HG02973 (cell line): ENCODE measurements at regions not wholly inside any gene's neighbourhood (a gene's known extent, or its start where the extent isn't known, plus 50 kb on each side); places are given as distances from the start of the nearest gene placed in this dataset.
"Not testable (repeated sequence)": the region's sequence is repeated elsewhere in the genome, so short reads cannot be mapped to it uniquely, and the experiment has no call there.

Experiments
- ATAC-seq: cut with Tn5 transposase; IDR thresholded peaks from one replicate; pipeline ENCODE4 v1.9.1; 2021; ENCODE audit warnings: moderate library complexity; ENCODE audit not compliant: unreplicated experiment

- ATAC-seq: no peak
Observed at GRCh38 chr11:43177975-43178374, 133.8 kb upstream of the API5 start.

DNA sequence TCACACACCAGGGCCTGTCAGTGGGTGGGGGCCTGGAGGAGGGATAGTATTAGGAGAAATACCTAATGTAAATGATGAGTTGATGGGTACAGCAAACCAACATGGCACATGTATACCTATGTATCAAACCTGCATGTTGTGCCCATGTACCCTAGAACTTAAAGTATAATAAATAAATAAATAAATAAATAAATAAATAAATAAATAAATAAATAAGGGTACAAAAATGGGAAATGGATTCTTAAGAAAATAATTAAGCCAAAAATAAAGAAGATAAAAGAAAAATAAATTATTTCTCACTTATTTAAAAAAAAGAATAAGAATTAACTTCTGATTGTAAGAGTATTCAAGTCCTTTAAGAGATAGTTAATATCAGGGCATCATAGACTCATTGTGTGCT, 117.3 kb upstream of the API5 start:
- not testable (repeated sequence) for ATAC-seq

- no peak for ATAC-seq
Observed at GRCh38 chr11:43197379-43197778, 114.4 kb upstream of the API5 start.

DNA sequence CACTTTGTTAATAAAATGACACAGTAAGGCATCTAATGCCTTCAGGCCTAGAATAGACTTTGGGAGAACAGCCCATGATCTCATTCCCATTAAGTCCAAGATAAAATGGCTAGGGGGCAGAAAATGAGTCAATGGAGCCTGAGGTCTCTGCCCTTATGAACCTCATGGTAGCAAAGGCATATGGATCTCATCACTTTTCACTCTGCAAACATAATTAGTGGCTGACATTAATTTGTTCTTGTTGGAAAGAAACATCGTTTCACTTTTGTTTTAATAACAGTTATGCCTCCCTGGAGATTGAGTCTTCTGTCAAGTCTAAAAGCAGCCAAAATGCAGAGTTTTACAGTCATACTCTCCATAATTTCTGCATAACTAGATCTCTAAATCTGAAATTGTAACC, 111.8 kb upstream of the API5 start:
- ATAC-seq: no peak

DNA sequence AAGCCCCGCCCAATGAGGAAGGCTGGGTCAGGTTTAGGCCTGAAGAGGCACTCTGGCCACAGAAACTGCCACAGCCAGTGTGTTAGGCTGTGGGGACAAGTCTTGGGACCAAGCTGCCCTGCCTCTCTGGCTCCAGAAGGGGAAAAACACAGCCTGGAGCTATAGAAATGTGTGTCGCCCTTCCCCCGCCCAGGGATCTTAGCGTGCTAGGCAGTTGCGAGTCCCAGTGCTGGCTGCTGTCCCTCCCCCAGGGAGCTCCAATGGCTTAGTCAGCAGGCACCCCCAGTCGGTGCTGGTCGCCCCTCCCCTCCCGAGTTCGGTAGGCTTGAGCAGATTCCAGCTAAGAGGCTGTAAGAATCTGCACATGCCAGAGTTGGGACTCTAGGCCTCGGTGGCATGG, 99.5 kb upstream of the API5 start:
- ATAC-seq: no peak

DNA sequence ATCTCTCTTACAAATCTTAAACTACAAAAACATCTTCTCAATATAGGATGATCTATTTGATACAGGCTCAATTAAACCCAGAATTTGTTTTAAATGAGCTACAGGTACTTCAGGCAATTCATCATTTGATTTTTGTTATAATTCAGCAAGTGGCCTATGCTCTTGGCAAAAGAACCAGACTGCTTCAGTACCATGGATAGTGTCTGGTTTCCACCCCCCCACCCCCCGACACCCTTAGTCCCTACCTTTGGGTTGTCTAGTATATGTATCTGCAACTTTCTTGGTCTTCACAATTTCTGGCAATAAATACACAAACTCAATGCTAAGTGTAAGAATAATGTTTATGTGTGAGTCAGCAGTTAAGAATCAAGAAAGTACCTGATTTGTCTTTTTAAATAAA, 97.3 kb upstream of the API5 start:
- ATAC-seq: no peak

- ATAC-seq: no peak
Observed at GRCh38 chr11:43217849-43218248, 93.9 kb upstream of the API5 start.

- no peak for ATAC-seq
Observed at GRCh38 chr11:43222215-43222614, 89.6 kb upstream of the API5 start.

GRCh38 chr11:43223026-43223425, 88.8 kb upstream of the API5 start:
- no peak for ATAC-seq

DNA sequence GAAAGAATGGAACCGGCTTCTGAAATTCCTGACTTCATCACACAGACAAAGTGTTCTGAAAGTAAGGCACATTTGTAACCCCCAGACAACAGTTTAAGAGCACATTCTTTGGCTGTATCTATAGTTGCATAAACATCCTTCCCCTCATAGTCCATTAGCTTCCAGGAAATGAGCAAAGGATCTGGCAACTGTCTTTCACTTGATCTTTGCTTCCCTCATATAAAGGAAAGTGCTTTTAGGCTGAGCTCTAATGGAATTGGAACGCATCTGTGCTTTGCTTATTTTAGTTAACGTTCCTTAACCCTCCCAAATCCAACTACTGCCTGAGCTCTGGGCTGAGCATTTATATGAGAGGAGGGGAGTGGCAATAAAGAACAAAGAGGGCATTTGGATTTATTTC, 76.9 kb upstream of the API5 start:
- no peak for ATAC-seq

GRCh38 chr11:43238341-43238740, 73.5 kb upstream of the API5 start:
- no peak for ATAC-seq

DNA sequence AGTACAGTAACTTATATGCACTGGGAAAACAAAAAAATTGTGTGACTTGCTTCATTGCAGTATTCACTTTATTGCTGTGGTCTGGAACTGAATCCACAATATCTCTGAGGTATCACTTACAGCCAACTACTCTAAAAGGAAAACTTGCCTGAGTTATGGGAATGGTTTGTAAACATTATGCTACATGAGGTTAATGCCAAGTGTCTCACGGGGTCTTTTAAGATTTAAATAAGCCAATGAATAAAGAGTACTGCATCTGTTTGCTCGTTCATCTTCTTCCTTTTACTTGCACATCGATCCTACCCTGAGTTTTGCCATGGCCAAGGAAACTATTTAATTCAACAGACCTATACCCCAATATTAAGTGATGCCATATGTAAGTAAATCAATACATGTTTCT, 72.0 kb upstream of the API5 start:
- ATAC-seq: no peak

- no peak for ATAC-seq
Observed at GRCh38 chr11:43242401-43242800, 69.4 kb upstream of the API5 start.

GRCh38 chr11:43243927-43244326, 67.9 kb upstream of the API5 start:
- ATAC-seq: no peak

DNA sequence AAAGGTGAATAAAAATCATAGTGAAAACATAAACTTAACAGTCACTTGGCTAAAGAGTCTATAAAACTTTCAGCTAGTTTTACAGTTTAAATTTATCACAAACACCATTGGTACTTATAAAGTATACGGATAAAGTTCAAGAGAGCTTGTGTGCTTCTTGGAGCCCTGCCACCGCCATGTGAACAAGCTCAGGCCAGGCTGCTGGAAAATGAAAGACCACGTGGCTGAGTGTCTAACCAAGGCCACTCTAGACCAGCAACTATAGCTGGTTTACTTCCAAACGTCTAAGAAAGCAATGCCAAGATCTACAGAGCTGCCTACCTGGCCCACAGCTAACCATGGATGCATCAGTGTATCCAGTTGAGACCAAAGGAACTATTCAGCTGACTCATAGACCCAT, 66.3 kb upstream of the API5 start:
- no peak for ATAC-seq

GRCh38 chr11:43250309-43250708, 61.5 kb upstream of the API5 start:
- ATAC-seq: no peak

- no peak for ATAC-seq
Observed at GRCh38 chr11:43261775-43262174, 50.0 kb upstream of the API5 start.
